ENCODE measurements at regions not wholly inside any gene's neighbourhood (a gene's known extent, or its start where the extent isn't known, plus 50 kb on each side); places are given as distances from the start of the nearest gene placed in this dataset.

GRCh38 chr14:79989990-79990389 is 221.3 kb downstream of the DIO2 start:
- H3K36me3 ChIP-seq (ENCODE audit: control insufficient read depth in 2 of 2, insufficient read depth in 2 of 2, low read length in 1 of 2): no peaks in the 10 kb centered on the region
- no peaks in the 10 kb centered on the region for H3K9me3 ChIP-seq (ENCODE audit: control insufficient read depth in 2 of 2, insufficient read depth in 1 of 2, low read depth in 1 of 2, low read length in 1 of 2)
- no peaks in the 10 kb centered on the region for H3K4me1 ChIP-seq (ENCODE audit: control insufficient read depth in 2 of 2, insufficient read depth in 2 of 2, low read length in 1 of 2)
- no peak overlapping the region for H3K27ac ChIP-seq (ENCODE audit: low read depth in 2 of 2, low read length in 1 of 2)
- no peaks in the 10 kb centered on the region for H3K27me3 ChIP-seq (ENCODE audit: control insufficient read depth in 1 of 2, insufficient read depth in 2 of 2, low read length in 2 of 2)
- WGBS, 2 donors: 54 to 78% methylated on average over 2 of the region's 2 CpGs
- H3K4me3 ChIP-seq (ENCODE audit: low read depth in 1 of 2, low read length in 2 of 2): no peak overlapping the region

- WGBS, 2 donors: 62 to 80% methylated on average over 1 of the region's 1 CpG
These were observed 225.1 kb downstream of the DIO2 start for GRCh38 chr14:79986251-79986650.

GRCh38 chr14:79972230-79972629 is 239.1 kb downstream of the DIO2 start:
- Histone ChIP-seq H3K4me3 (ENCODE audit: low read depth in 1 of 2, low read length in 2 of 2) (no peak overlapping the region), H3K27ac (ENCODE audit: low read depth in 2 of 2, low read length in 1 of 2) (no peak overlapping the region), H3K36me3 (ENCODE audit: control insufficient read depth in 2 of 2, insufficient read depth in 2 of 2, low read length in 1 of 2) (no peaks in the 10 kb centered on the region), H3K4me1 (ENCODE audit: control insufficient read depth in 2 of 2, insufficient read depth in 2 of 2, low read length in 1 of 2) (no peaks in the 10 kb centered on the region), H3K9me3 (ENCODE audit: control insufficient read depth in 2 of 2, insufficient read depth in 1 of 2, low read depth in 1 of 2, low read length in 1 of 2) (no peaks in the 10 kb centered on the region), H3K27me3 (ENCODE audit: control insufficient read depth in 1 of 2, insufficient read depth in 2 of 2, low read length in 2 of 2) (no peaks in the 10 kb centered on the region)
- WGBS, 2 donors: 46 to 52% methylated on average over 1 of the region's 1 CpG

More at GRCh38 chr14:79986251-79986650, 225.1 kb downstream of the DIO2 start:
- H3K27ac ChIP-seq (ENCODE audit: low read depth in 2 of 2, low read length in 1 of 2): no peak overlapping the region
- H3K36me3 ChIP-seq (ENCODE audit: control insufficient read depth in 2 of 2, insufficient read depth in 2 of 2, low read length in 1 of 2): no peaks in the 10 kb centered on the region
- H3K9me3 ChIP-seq (ENCODE audit: control insufficient read depth in 2 of 2, insufficient read depth in 1 of 2, low read depth in 1 of 2, low read length in 1 of 2): no peaks in the 10 kb centered on the region
- no peaks in the 10 kb centered on the region for H3K27me3 ChIP-seq (ENCODE audit: control insufficient read depth in 1 of 2, insufficient read depth in 2 of 2, low read length in 2 of 2)
- H3K4me1 ChIP-seq (ENCODE audit: control insufficient read depth in 2 of 2, insufficient read depth in 2 of 2, low read length in 1 of 2): no peaks in the 10 kb centered on the region
- no peak overlapping the region for H3K4me3 ChIP-seq (ENCODE audit: low read depth in 1 of 2, low read length in 2 of 2)

- Histone ChIP-seq H3K36me3 (ENCODE audit: control insufficient read depth in 2 of 2, insufficient read depth in 2 of 2, low read length in 1 of 2) (no peaks in the 10 kb centered on the region), H3K27ac (ENCODE audit: low read depth in 2 of 2, low read length in 1 of 2) (no peak overlapping the region), H3K9me3 (ENCODE audit: control insufficient read depth in 2 of 2, insufficient read depth in 1 of 2, low read depth in 1 of 2, low read length in 1 of 2) (no peaks in the 10 kb centered on the region), H3K4me3 (ENCODE audit: low read depth in 1 of 2, low read length in 2 of 2) (no peak overlapping the region), H3K4me1 (ENCODE audit: control insufficient read depth in 2 of 2, insufficient read depth in 2 of 2, low read length in 1 of 2) (no peaks in the 10 kb centered on the region), H3K27me3 (ENCODE audit: control insufficient read depth in 1 of 2, insufficient read depth in 2 of 2, low read length in 2 of 2) (no peaks in the 10 kb centered on the region)
- 28 to 40% methylated on average over 2 of the region's 2 CpGs for WGBS, 2 donors
These were observed 240.0 kb downstream of the DIO2 start for GRCh38 chr14:79971330-79971729.

GRCh38 chr14:79967453-79967852 is 243.9 kb downstream of the DIO2 start:
- Histone ChIP-seq H3K36me3 (ENCODE audit: control insufficient read depth in 2 of 2, insufficient read depth in 2 of 2, low read length in 1 of 2) (no peaks in the 10 kb centered on the region), H3K9me3 (ENCODE audit: control insufficient read depth in 2 of 2, insufficient read depth in 1 of 2, low read depth in 1 of 2, low read length in 1 of 2) (no peaks in the 10 kb centered on the region), H3K4me1 (ENCODE audit: control insufficient read depth in 2 of 2, insufficient read depth in 2 of 2, low read length in 1 of 2) (no peaks in the 10 kb centered on the region), H3K27ac (ENCODE audit: low read depth in 2 of 2, low read length in 1 of 2) (no peak overlapping the region), H3K27me3 (ENCODE audit: control insufficient read depth in 1 of 2, insufficient read depth in 2 of 2, low read length in 2 of 2) (no peaks in the 10 kb centered on the region), H3K4me3 (ENCODE audit: low read depth in 1 of 2, low read length in 2 of 2) (no peak overlapping the region)
- 40 to 41% methylated on average over 2 of the region's 2 CpGs for WGBS, 2 donors

GRCh38 chr14:79967001-79967400 is 244.3 kb downstream of the DIO2 start:
- no peak overlapping the region for H3K4me3 ChIP-seq (ENCODE audit: low read depth in 1 of 2, low read length in 2 of 2)
- H3K27me3 ChIP-seq (ENCODE audit: control insufficient read depth in 1 of 2, insufficient read depth in 2 of 2, low read length in 2 of 2): no peaks in the 10 kb centered on the region
- no peaks in the 10 kb centered on the region for H3K36me3 ChIP-seq (ENCODE audit: control insufficient read depth in 2 of 2, insufficient read depth in 2 of 2, low read length in 1 of 2)
- H3K27ac ChIP-seq (ENCODE audit: low read depth in 2 of 2, low read length in 1 of 2): no peak overlapping the region
- no peaks in the 10 kb centered on the region for H3K4me1 ChIP-seq (ENCODE audit: control insufficient read depth in 2 of 2, insufficient read depth in 2 of 2, low read length in 1 of 2)
- H3K9me3 ChIP-seq (ENCODE audit: control insufficient read depth in 2 of 2, insufficient read depth in 1 of 2, low read depth in 1 of 2, low read length in 1 of 2): no peaks in the 10 kb centered on the region

GRCh38 chr14:79965896-79966295 is 245.4 kb downstream of the DIO2 start:
- Histone ChIP-seq H3K4me3 (ENCODE audit: low read depth in 1 of 2, low read length in 2 of 2) (no peak overlapping the region), H3K27ac (ENCODE audit: low read depth in 2 of 2, low read length in 1 of 2) (no peak overlapping the region), H3K9me3 (ENCODE audit: control insufficient read depth in 2 of 2, insufficient read depth in 1 of 2, low read depth in 1 of 2, low read length in 1 of 2) (no peaks in the 10 kb centered on the region), H3K36me3 (ENCODE audit: control insufficient read depth in 2 of 2, insufficient read depth in 2 of 2, low read length in 1 of 2) (no peaks in the 10 kb centered on the region), H3K27me3 (ENCODE audit: control insufficient read depth in 1 of 2, insufficient read depth in 2 of 2, low read length in 2 of 2) (no peaks in the 10 kb centered on the region), H3K4me1 (ENCODE audit: control insufficient read depth in 2 of 2, insufficient read depth in 2 of 2, low read length in 1 of 2) (no peaks in the 10 kb centered on the region)
- WGBS, 2 donors: 93 to 94% methylated on average over 2 of the region's 2 CpGs

GRCh38 chr14:79961197-79961596 is 250.1 kb downstream of the DIO2 start:
- Histone ChIP-seq H3K36me3 (ENCODE audit: control insufficient read depth in 2 of 2, insufficient read depth in 2 of 2, low read length in 1 of 2) (no peaks in the 10 kb centered on the region), H3K4me3 (ENCODE audit: low read depth in 1 of 2, low read length in 2 of 2) (no peak overlapping the region), H3K9me3 (ENCODE audit: control insufficient read depth in 2 of 2, insufficient read depth in 1 of 2, low read depth in 1 of 2, low read length in 1 of 2) (no peaks in the 10 kb centered on the region), H3K4me1 (ENCODE audit: control insufficient read depth in 2 of 2, insufficient read depth in 2 of 2, low read length in 1 of 2) (no peaks in the 10 kb centered on the region), H3K27ac (ENCODE audit: low read depth in 2 of 2, low read length in 1 of 2) (no peak overlapping the region), H3K27me3 (ENCODE audit: control insufficient read depth in 1 of 2, insufficient read depth in 2 of 2, low read length in 2 of 2) (no peaks in the 10 kb centered on the region)
- WGBS, 2 donors: 50 to 66% methylated on average over 2 of the region's 2 CpGs

- Histone ChIP-seq H3K4me3 (ENCODE audit: low read depth in 1 of 2, low read length in 2 of 2) (no peak overlapping the region), H3K27me3 (ENCODE audit: control insufficient read depth in 1 of 2, insufficient read depth in 2 of 2, low read length in 2 of 2) (no peaks in the 10 kb centered on the region), H3K36me3 (ENCODE audit: control insufficient read depth in 2 of 2, insufficient read depth in 2 of 2, low read length in 1 of 2) (no peaks in the 10 kb centered on the region), H3K4me1 (ENCODE audit: control insufficient read depth in 2 of 2, insufficient read depth in 2 of 2, low read length in 1 of 2) (no peaks in the 10 kb centered on the region), H3K27ac (ENCODE audit: low read depth in 2 of 2, low read length in 1 of 2) (no peak overlapping the region), H3K9me3 (ENCODE audit: control insufficient read depth in 2 of 2, insufficient read depth in 1 of 2, low read depth in 1 of 2, low read length in 1 of 2) (no peaks in the 10 kb centered on the region)
- WGBS, 2 donors: 60 to 62% methylated on average over 3 of the region's 3 CpGs
These were observed 251.0 kb downstream of the DIO2 start for GRCh38 chr14:79960288-79960687.

GRCh38 chr14:79951572-79951971 is 259.7 kb downstream of the DIO2 start:
- no peak overlapping the region for H3K27ac ChIP-seq (ENCODE audit: low read depth in 2 of 2, low read length in 1 of 2)
- WGBS, 2 donors: 76 to 85% methylated on average over 1 of the region's 1 CpG
- no peaks in the 10 kb centered on the region for H3K27me3 ChIP-seq (ENCODE audit: control insufficient read depth in 1 of 2, insufficient read depth in 2 of 2, low read length in 2 of 2)
- peaks cover 0 to 4% of the 10 kb centered on the region in 2 donors for H3K9me3 ChIP-seq (ENCODE audit: control insufficient read depth in 2 of 2, insufficient read depth in 1 of 2, low read depth in 1 of 2, low read length in 1 of 2)
- no peaks in the 10 kb centered on the region for H3K36me3 ChIP-seq (ENCODE audit: control insufficient read depth in 2 of 2, insufficient read depth in 2 of 2, low read length in 1 of 2)
- H3K4me1 ChIP-seq (ENCODE audit: control insufficient read depth in 2 of 2, insufficient read depth in 2 of 2, low read length in 1 of 2): no peaks in the 10 kb centered on the region
- no peak overlapping the region for H3K4me3 ChIP-seq (ENCODE audit: low read depth in 1 of 2, low read length in 2 of 2)

All from esophagus (tissue), 2 donors.